ENCODE measurements at regions not wholly inside any gene's neighbourhood (a gene's known extent, or its start where the extent isn't known, plus 50 kb on each side); places are given as distances from the start of the nearest gene placed in this dataset.

- POLR2A ChIA-PET, result no interaction called here
- CTCF ChIA-PET, result no interaction called here
- no peaks in the 10 kb centered on the region for H3K4me1 Mint-ChIP-seq (ENCODE audit: insufficient read depth, unreplicated experiment)
- no peak overlapping the region for H3K4me3 Mint-ChIP-seq (ENCODE audit: unreplicated experiment)
- DNase-seq (ENCODE audit: unreplicated experiment), result no peak
- no TSS peak for BruUV-seq (replicated peaks)
- no peaks in the 10 kb centered on the region for H3K9me3 Mint-ChIP-seq (ENCODE audit: unreplicated experiment)
- intact Hi-C loops (cut with micrococcal nuclease), result no loop called here
- H3K27me3 Mint-ChIP-seq (ENCODE audit: insufficient read depth, unreplicated experiment), result peaks cover 6% of the 10 kb centered on the region
- no peak overlapping the region for H3K27ac Mint-ChIP-seq (ENCODE audit: low read depth, unreplicated experiment)
- H3K36me3 Mint-ChIP-seq (ENCODE audit: insufficient read depth, unreplicated experiment), result no peaks in the 10 kb centered on the region
- no peak for TF ChIP-seq CTCF (IDR thresholded peaks at IDR 0.05; ENCODE audit: unreplicated experiment)
Observed at GRCh38 chr14:71196921-71197320, 289.7 kb downstream of the PCNX1 start.

GRCh38 chr14:71198687-71199086 lies 291.4 kb downstream of the PCNX1 start:
- no peak for DNase-seq (ENCODE audit: unreplicated experiment)
- intact Hi-C loops (cut with micrococcal nuclease), result no loop called here
- no peak overlapping the region for H3K27ac Mint-ChIP-seq (ENCODE audit: low read depth, unreplicated experiment)
- no peaks in the 10 kb centered on the region for H3K36me3 Mint-ChIP-seq (ENCODE audit: insufficient read depth, unreplicated experiment)
- H3K27me3 Mint-ChIP-seq (ENCODE audit: insufficient read depth, unreplicated experiment), result no peaks in the 10 kb centered on the region
- peaks cover 5% of the 10 kb centered on the region for H3K4me1 Mint-ChIP-seq (ENCODE audit: insufficient read depth, unreplicated experiment)
- BruUV-seq (replicated peaks), result no TSS peak
- no peak overlapping the region for H3K4me3 Mint-ChIP-seq (ENCODE audit: unreplicated experiment)
- ChIA-PET POLR2A (no interaction called here), CTCF (no interaction called here)
- no peak for TF ChIP-seq CTCF (IDR thresholded peaks at IDR 0.05; ENCODE audit: unreplicated experiment)
- no peaks in the 10 kb centered on the region for H3K9me3 Mint-ChIP-seq (ENCODE audit: unreplicated experiment)

- intact Hi-C loops (cut with micrococcal nuclease), result no loop called here
- H3K27ac Mint-ChIP-seq (ENCODE audit: low read depth, unreplicated experiment), result no peak overlapping the region
- no peak for DNase-seq (ENCODE audit: unreplicated experiment)
- BruUV-seq (replicated peaks), result no TSS peak
- H3K4me3 Mint-ChIP-seq (ENCODE audit: unreplicated experiment), result no peak overlapping the region
- ChIA-PET CTCF (interaction anchor here (0.6 to 0.7 kb wide), 2 partner anchors 17 to 501 kb away, joined by 3 read pairs; no protein-coding TSS in a partner anchor), POLR2A (interaction anchor here (1.2 kb wide), 1 partner anchor 1113 kb away, joined by 3 read pairs; no protein-coding TSS in a partner anchor)
- no peak for TF ChIP-seq CTCF (IDR thresholded peaks at IDR 0.05; ENCODE audit: unreplicated experiment)
- no peaks in the 10 kb centered on the region for H3K36me3 Mint-ChIP-seq (ENCODE audit: insufficient read depth, unreplicated experiment)
- H3K4me1 Mint-ChIP-seq (ENCODE audit: insufficient read depth, unreplicated experiment), result peaks cover 11% of the 10 kb centered on the region
- no peaks in the 10 kb centered on the region for H3K27me3 Mint-ChIP-seq (ENCODE audit: insufficient read depth, unreplicated experiment)
- no peaks in the 10 kb centered on the region for H3K9me3 Mint-ChIP-seq (ENCODE audit: unreplicated experiment)
Observed at GRCh38 chr14:71201840-71202239, 294.6 kb downstream of the PCNX1 start.

- TF ChIP-seq CTCF (IDR thresholded peaks at IDR 0.05; ENCODE audit: unreplicated experiment), result no peak
- BruUV-seq (replicated peaks), result no TSS peak
- H3K27ac Mint-ChIP-seq (ENCODE audit: low read depth, unreplicated experiment), result no peak overlapping the region
- intact Hi-C loops (cut with micrococcal nuclease), result no loop called here
- DNase-seq (ENCODE audit: unreplicated experiment), result no peak
- ChIA-PET POLR2A (interaction anchor here (1.2 kb wide), 1 partner anchor 1112 kb away, joined by 3 read pairs; no protein-coding TSS in a partner anchor), CTCF (no interaction called here)
- H3K4me3 Mint-ChIP-seq (ENCODE audit: unreplicated experiment), result no peak overlapping the region
- H3K9me3 Mint-ChIP-seq (ENCODE audit: unreplicated experiment), result no peaks in the 10 kb centered on the region
- H3K27me3 Mint-ChIP-seq (ENCODE audit: insufficient read depth, unreplicated experiment), result no peaks in the 10 kb centered on the region
- no peaks in the 10 kb centered on the region for H3K36me3 Mint-ChIP-seq (ENCODE audit: insufficient read depth, unreplicated experiment)
- H3K4me1 Mint-ChIP-seq (ENCODE audit: insufficient read depth, unreplicated experiment), result peaks cover 11% of the 10 kb centered on the region
Observed at GRCh38 chr14:71202881-71203280, 295.6 kb downstream of the PCNX1 start.

All from MCF 10A (cell line).